Esophagus muscularis mucosa (tissue), 3 donors: ENCODE measurements at regions not wholly inside any gene's neighbourhood (a gene's known extent, or its start where the extent isn't known, plus 50 kb on each side); places are given as distances from the start of the nearest gene placed in this dataset.

Source experiments
- CTCF ChIP-seq, 3 experiments: fragments of 200-600 bp in 2 of 3; fragments of 450-650 bp in 1 of 3; sonication (generic) in 2 of 3; IDR thresholded peaks; one replicate each; pipeline ENCODE4 v1.5.1; 2017 to 2019; ENCODE audit warnings: antibody characterized with exemption in 3 of 3, mild to moderate bottlenecking in 2 of 3, moderate library complexity in 1 of 3
- POLR2A ChIP-seq: fragments of 450-650 bp; IDR thresholded peaks from one replicate; pipeline ENCODE4 v1.6.1; 2017; ENCODE audit warnings: antibody characterized with exemption, moderate library complexity, mild to moderate bottlenecking, low read depth

- TF ChIP-seq POLR2A (no peak), CTCF (IDR thresholded peaks at IDR 0.05) (no peak)
These were observed 64.6 kb upstream of the ESX1 start for GRCh38 chrX:104319346-104319745.
